GM21786 (cell line): ENCODE measurements at regions not wholly inside any gene's neighbourhood (a gene's known extent, or its start where the extent isn't known, plus 50 kb on each side); places are given as distances from the start of the nearest gene placed in this dataset.

Source experiments
- ATAC-seq: cut with Tn5 transposase; IDR thresholded peaks from one replicate; pipeline ENCODE4 v1.9.1; 2021; ENCODE audit not compliant: unreplicated experiment

GRCh38 chr2:129722306-129723019 is 257.0 kb upstream of the RAB6C start:
- ATAC-seq = no peak

DNA sequence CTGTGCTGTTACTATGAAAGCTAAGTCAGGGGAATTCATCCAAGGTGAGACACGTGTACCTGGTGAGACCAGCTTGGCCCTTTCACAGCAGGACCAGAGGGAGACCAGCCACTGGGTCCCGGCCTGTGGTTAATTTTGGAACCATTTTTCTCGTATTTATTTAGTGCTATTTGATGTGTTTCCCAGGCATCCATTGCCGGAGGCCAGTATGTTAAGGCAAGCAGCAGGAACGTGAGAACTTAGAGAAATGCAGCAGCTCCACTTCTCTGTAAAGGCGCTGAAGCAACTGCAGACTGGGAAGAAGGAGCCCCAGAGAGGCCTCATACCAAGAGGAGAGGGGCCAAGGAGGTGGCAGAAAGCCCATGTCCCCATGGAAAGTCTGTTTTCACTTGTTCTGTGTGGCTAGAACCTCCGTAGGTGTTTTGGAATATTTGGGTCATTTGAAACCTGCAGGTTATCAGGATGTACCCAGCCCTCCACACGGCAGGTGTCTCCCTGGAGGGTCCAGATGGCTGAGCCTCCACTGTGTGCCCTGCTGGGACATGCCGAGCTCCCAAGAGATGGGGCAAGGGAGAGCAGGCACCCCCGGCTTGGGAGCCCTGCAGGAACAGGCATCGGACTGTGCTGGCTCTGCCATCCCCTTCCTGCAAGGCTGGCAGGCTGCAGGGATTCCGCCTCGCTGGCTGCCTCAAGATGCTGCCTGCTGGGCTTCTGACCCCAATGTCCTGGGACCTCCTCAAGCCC is 256.0 kb upstream of the RAB6C start:
- no peak for ATAC-seq

GRCh38 chr2:129724021-129724757 is 255.3 kb upstream of the RAB6C start:
- ATAC-seq = no peak

- ATAC-seq = no peak
Measured at GRCh38 chr2:129726216-129726615, 253.2 kb upstream of the RAB6C start.

DNA sequence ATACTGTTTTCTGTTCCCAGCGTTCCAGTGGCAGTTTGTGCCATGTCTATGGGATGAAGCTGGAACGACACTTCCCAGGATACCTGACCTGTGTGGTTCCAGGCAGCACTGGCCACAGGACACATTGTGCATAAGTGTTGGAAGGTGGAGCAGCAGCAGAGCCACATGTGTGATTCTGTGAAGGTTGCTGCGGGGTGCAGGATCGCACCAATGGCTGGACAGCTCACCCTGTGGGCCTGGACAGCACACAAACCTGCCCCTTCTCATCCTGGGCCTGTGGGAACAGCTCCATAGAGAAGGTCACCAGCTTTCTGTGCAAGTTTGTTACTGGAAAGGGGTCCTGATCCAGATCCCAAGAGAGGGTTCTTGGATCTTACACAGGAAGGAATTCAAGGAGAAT is 252.2 kb upstream of the RAB6C start:
- no peak for ATAC-seq

- ATAC-seq = no peak
Measured at GRCh38 chr2:129728035-129728972, 251.2 kb upstream of the RAB6C start.

GRCh38 chr2:129729011-129729410 is 250.5 kb upstream of the RAB6C start:
- no peak for ATAC-seq

DNA sequence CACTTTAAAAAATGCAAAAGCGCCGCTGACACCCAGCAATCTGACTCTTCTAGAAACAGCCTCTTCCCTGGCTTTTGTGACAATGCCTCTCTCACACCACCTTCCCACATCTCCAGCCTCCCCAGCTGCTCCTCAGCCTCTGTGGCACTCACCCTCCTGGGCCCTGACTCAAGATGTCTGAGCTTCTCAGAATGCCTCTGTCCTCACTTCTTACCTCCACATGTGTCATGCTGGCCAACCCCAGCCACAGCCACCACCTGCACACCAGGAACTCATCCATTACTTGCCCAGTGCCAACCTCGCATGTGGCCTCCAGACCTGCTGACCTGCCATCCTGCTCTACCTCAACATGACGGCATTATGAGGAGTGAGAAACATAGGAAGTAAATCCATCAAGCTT is 249.8 kb upstream of the RAB6C start:
- no peak for ATAC-seq

DNA sequence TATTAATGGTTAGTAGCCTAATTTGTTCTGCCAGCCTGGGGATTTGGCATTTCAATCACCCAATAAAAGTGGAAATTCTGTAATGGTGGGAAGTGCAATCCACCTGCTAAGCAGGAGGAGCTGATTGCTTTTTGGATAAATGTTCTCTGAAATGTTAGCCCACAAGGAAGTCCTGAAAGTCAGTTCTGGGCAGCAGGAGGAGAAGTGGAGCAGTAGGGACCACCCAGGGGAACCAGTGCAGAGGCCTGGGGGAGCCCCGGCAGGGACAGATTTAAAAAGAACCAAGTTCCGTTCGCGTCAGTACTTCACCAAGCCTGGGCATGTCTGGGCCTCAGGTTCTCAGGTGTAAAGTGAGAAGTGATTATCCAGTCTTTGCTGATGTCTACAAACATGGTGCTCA is 248.5 kb upstream of the RAB6C start:
- no peak for ATAC-seq

DNA sequence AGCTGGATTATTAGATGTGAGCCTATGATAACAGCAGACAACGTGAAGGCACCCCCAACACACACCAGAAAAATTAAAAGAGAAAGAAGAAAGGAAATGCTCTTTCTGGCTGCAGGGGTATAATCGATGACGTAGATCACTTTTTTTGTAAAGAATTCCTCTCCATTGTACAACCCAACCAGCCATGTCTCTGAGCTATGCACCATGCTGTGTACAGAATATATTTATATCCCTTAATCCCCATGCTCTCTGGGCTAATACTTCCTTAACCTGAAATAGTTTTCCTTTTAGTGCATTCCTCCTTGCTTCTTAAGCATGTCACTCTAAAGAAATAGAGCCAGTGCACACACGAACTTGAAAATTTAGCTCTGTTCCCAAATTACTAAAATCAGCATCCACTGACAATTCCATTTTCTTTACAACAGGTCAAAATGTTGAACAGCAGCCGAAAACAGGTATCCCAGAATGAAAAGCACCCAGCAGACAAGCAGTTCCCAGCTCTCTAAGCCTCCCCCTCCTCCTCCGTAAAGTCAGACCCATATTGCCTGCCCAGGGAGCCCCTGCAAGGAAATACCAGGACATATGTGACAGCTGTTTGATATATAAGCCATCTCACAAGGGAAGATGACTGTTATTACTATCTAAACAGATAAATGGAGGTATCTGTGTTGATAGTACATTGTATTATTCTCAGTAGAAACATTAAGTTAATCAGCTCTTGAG is 247.4 kb upstream of the RAB6C start:
- no peak for ATAC-seq

GRCh38 chr2:129732630-129733026 is 246.8 kb upstream of the RAB6C start:
- ATAC-seq = no peak

DNA sequence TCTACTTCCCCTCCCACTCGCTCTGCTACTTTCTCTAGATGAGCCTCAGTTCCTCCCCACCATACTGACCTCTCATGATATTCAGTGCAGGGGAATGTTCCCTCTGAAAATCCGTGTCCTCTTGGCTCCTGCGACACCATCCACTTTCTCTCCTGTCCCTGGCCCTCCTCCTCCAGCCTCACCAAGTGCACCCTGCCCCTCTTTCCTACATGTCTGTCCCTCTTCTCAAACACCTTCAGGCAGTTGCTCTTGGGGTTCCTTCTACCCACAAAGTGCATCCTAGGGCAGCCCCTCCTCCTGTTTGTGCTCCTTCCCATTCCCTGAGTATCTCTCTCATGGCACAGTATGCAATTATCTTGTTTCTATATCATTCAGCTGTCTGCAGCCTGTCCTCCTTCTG is 246.4 kb upstream of the RAB6C start:
- no peak for ATAC-seq

DNA sequence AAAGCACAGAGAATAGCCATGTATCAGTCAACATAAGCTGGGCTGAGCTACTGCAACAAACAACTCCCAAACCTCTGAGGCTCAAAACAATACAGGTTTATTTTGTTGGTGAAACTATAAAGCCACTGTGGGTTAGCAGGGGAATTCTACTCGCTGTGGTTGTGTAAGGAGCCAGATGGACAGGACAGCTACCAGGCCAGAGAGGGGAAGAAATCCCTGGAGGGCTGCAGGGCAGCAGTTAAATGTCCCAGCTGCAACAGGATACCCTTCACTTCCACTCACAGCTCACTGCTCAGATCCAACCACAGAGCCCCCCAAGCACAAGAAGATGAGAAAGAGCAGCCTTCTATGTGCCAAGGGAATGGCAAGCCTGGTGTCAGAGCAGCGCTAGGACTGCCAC is 245.9 kb upstream of the RAB6C start:
- ATAC-seq = no peak

DNA sequence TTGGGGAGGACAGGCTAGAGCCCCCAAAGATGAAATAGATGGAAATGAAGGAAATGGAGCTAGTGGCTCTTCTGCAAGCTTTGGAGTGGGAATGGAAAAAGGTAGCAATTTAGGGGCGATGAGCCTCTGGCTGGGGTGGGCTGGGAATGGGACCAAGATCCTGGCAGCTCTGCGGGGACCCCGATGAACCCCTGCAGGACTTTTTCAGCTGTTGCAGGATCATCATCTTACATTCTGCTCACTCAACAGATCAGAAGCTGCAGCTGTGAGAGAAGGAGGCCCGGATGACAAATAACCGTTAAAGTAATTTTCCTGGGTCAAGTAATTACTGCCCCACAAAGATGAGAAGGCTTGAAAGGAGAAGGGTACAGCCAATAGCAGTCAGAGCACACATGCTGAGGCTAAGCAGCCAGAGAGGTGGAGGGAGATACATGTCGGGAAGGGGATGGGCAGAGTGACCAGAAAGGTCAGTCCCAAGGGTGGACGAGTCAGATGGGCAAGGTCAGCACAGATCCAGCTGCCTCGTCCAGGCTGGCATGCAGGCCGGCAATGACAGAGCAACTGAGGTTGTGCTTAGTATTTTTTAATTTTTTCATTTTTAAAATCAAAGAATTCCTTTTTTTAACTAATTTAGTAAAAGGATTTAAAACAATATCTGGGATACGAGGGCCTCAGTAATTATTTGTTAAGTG is 245.0 kb upstream of the RAB6C start:
- ATAC-seq = no peak

DNA sequence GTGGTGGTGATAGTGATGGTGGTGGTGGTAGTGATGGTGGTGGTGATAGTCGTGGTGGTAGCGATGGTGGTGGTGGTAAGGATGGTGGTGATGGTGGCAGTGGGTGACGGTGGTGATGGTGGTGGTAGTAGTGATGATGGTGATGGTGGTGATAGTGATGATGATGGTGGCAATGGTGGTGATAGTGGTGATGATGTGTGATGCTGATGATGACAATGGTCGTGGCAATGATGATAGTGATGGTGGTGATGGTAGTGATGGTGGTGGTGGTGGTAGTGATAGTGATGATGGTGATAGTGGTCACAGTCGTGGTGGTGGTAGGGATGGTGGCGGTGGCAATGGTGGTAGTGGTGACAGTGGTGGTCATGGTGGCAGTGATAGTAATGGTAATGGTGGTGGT is 243.9 kb upstream of the RAB6C start:
- no peak for ATAC-seq

- no peak for ATAC-seq
Measured at GRCh38 chr2:129737660-129738527, 241.6 kb upstream of the RAB6C start.

DNA sequence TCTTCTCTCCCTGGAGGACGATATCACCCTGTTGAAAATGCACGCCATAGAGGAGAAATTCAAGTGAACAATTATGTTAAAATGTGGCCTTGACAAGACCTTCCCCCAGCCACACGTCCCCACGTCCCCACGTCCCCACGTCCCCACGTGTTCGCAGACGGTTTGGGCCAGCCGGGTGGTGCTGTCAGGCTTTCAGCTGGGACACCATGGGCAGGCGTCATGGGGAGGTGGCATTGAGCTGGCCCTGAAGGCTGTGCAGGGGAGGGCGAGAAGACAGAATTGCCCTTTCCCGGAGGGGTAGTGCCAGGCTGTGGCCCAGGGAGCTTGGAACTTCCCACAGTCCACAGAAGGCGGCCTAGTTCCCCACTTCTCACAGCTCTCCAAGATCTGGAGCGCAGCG is 240.7 kb upstream of the RAB6C start:
- no peak for ATAC-seq

DNA sequence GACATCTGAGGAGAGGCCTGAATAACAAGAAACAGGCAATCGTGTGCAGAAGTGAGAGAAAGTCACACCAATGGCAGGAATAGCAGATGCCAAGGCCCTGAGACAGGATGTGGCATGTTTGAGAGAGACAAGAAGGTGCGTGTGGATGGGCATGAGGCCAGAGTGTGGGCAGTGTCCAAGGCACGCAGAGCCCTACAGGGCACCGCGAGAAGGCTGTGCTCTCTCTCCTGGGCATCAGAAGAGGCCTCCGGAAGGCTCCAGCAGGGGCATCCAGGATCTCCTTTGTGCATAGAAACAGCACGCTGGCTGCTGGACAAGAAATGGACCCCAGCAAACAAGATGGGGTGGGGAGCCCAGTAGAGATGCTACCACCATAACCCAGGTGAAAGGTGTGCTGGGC is 239.0 kb upstream of the RAB6C start:
- ATAC-seq = no peak

GRCh38 chr2:129741165-129741564 is 238.3 kb upstream of the RAB6C start:
- ATAC-seq = no peak
